ENCODE measurements at regions not wholly inside any gene's neighbourhood (a gene's known extent, or its start where the extent isn't known, plus 50 kb on each side); places are given as distances from the start of the nearest gene placed in this dataset.

DNA sequence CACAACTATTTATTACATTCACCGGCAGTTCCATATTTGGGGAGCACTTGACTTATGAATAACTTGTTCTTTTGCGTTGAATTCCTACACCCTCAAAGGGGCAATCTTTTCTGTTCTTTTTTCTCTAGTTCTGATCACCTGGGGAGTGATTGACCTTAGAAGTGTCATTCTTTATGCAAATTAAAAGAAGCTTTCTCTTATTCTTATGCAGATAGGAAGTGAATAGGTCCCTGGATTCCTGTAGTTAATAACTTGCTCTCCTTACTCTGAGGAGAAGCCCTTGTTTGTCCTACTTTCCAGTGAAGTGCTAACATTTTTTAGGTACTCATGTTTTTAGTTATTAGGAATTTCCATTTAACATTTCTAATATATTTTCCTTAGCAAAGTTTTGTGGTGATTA, 569.8 kb upstream of the LRRTM1 start:
- WGBS, 10 experiments: 23 to 55% (median 45%) methylated on average over 2 of the region's 2 CpGs; no CpG with 5 or more reads in 2 of the 10 experiments
- in situ Hi-C loops (cut with MboI; ENCODE audit: low pct_unique_long_range_greater_than_20kb in 2 of 9, low sequenced_read_pairs in 9 of 9, unreplicated experiment in 9 of 9): no loop called here
- Histone ChIP-seq H3K4me1 (replicated peaks in 1 of 2) (no peaks in the 10 kb centered on the region), H3K27ac (no peak overlapping the region), H3K4me3 (no peak overlapping the region)
- ATAC-seq (replicated peaks in 6 of 8): no peak

DNA sequence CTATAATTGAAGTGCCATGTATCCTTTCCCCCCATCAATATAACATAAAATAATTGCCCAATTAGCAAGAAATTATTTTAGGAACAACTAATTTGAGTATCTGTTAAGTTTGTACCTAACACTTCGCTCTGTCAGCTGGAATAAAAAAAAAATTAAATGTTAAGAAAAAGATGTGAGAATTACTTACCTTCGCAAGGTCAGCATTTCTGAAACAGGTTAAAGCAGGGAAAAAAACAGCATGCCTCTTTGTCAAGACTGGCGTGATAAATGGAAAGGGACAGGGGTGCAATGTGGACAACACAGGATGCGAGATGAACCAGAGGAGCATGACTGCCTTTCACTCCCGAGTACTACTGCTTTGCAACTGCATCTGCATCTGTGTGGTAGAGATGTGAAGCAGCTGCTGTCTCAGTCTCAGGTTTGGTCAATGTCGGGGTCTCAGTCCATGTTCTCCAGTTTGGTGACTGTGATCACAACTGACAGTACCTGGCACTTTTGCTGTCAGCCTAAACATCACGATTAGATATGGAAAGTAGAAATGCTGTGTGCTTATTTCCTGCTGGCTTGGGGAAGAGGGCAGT, 565.4 kb upstream of the LRRTM1 start:
- no peak for ATAC-seq (replicated peaks in 6 of 8)
- no peaks in the 10 kb centered on the region for H3K4me1 ChIP-seq (replicated peaks in 1 of 2)
- no peak overlapping the region for H3K27ac ChIP-seq
- 9 to 100% (median 74%) methylated on average over 2 to 7 of the region's 7 CpGs for WGBS, 10 experiments
- in situ Hi-C loops (cut with MboI; ENCODE audit: low pct_unique_long_range_greater_than_20kb in 2 of 9, low sequenced_read_pairs in 9 of 9, unreplicated experiment in 9 of 9): no loop called here
- no peak overlapping the region for H3K4me3 ChIP-seq

DNA sequence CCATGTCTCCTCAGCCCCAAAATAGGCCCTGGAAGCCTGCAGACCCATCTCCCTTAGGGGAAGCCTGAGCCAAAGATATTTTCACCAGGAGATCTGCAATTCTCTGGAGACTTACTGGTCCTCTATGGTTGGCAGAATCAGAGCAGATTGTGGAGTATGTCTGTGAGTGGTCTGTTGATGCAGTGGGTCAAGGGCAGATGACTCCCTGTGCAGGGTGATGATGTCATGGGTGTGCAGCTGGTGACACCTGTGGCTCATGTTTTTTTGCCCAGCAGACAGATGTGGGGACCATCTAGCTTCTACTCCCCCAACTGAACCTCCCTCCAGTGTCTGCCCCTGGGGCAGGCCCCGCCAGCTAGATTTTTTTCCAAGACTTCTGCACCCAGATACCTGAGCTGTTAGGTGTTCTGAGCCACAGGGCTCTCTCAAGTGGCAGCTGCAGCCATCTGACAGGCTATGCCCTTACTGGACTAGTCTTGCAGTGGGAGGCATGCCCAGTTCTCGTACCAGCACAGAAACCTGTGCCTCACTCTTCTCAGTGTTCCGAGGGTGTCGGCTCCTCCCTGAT, 558.7 kb upstream of the LRRTM1 start:
- H3K4me1 ChIP-seq (replicated peaks in 1 of 2): peaks cover 5 to 9% of the 10 kb centered on the region in 2 donors
- H3K4me3 ChIP-seq: no peak overlapping the region
- peak in 4 of 8 experiments; percentile 43 to 78 (median 55) for ATAC-seq (replicated peaks in 6 of 8)
- in situ Hi-C loops (cut with MboI; ENCODE audit: low pct_unique_long_range_greater_than_20kb in 2 of 9, low sequenced_read_pairs in 9 of 9, unreplicated experiment in 9 of 9): no loop called here
- WGBS, 10 experiments: 100% methylated on average over 1 of the region's 4 CpGs; no CpG with 5 or more reads in 8 of the 10 experiments
- no peak overlapping the region for H3K27ac ChIP-seq

DNA sequence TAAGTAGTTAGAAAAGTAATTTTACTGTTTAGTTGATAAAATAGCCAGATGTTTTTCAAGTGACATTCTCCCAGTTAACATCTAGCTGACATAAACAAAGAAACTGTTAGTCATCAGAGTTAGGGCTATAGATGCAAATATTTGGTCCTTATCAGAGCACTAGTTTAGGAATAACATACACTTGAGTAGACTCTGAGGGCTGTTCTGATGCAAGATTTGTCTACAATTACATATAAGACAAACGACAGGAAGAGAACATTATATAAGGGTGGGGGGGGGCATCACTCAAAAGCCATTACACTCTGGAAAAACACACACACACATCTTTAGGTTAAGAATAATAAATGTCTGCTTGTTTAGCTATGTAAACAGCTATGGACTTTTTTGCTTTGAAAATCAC, 554.4 kb upstream of the LRRTM1 start:
- WGBS, 10 experiments: 0 to 77% (median 53%) methylated on average over 1 of the region's 1 CpG; no CpG with 5 or more reads in 4 of the 10 experiments
- H3K27ac ChIP-seq: no peak overlapping the region
- no peak overlapping the region for H3K4me3 ChIP-seq
- peaks cover 5 to 9% of the 10 kb centered on the region in 2 donors for H3K4me1 ChIP-seq (replicated peaks in 1 of 2)
- in situ Hi-C loops (cut with MboI; ENCODE audit: low pct_unique_long_range_greater_than_20kb in 2 of 9, low sequenced_read_pairs in 9 of 9, unreplicated experiment in 9 of 9): no loop called here
- peak in 3 of 8 experiments; percentile 55 to 68 (median 56) for ATAC-seq (replicated peaks in 6 of 8)

DNA sequence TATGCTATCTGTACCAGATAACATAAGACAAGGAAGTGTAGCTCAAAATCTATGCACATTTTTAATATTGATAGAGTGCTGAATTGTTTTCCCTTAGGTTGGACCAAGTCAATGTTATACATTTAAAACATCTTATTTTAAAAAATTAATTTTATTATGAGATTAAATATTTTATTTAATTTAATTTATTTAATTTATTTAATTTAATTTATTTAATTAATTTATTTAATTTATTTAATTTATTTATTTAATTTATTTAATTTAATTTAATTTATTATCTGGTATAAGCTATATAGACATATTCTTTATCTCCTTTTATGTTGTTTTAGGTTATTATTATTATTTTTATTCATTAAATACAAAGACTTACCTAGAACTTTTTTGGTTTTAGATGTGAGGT, 551.7 kb upstream of the LRRTM1 start:
- in situ Hi-C loops (cut with MboI; ENCODE audit: low pct_unique_long_range_greater_than_20kb in 2 of 9, low sequenced_read_pairs in 9 of 9, unreplicated experiment in 9 of 9): no loop called here
- no peak overlapping the region for H3K27ac ChIP-seq
- H3K4me3 ChIP-seq: no peak overlapping the region
- no peak for ATAC-seq (replicated peaks in 6 of 8)
- H3K4me1 ChIP-seq (replicated peaks in 1 of 2): peaks cover 9 to 15% of the 10 kb centered on the region in 2 donors

DNA sequence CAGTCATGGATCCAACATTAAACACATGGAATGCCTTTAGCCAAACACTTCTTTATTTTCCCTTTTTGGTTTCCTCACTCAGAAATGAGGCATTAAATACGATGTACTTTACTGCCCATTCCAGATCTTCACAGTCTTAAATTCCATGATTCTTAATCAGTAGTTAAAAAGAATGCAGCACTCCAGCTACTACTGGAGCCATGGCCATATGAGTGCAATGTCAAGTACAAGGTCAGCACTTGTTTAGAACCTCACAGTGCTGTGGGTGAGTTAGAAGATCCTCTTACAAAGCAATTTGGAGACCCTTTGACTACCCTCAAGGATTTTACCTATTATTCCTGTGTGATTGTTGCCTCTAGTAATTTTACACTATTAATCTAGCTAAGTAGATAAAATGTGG, 550.3 kb upstream of the LRRTM1 start:
- Histone ChIP-seq H3K4me1 (replicated peaks in 1 of 2) (peaks cover 9 to 15% of the 10 kb centered on the region in 2 donors), H3K27ac (no peak overlapping the region), H3K4me3 (no peak overlapping the region)
- ATAC-seq (replicated peaks in 6 of 8): no peak
- WGBS, 10 experiments: 0 to 100% (median 88%) methylated on average over 1 of the region's 1 CpG; no CpG with 5 or more reads in 1 of the 10 experiments
- in situ Hi-C loops (cut with MboI; ENCODE audit: low pct_unique_long_range_greater_than_20kb in 2 of 9, low sequenced_read_pairs in 9 of 9, unreplicated experiment in 9 of 9): no loop called here

DNA sequence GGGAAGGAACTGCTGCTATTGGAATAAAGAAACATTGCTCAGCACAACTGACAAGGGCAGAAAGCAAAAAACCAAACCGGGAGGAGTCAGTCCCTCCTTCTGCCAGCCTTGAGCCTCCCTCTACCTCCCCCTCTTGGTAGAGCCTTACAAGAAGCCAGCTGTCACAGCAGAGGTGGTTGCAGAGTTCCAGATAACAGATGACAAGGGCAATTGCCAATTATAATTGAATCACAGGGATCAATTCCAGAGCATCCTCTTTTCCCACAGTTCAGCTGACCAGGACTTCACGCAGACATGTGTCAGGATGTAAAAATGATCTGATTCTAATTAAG, 548.2 kb upstream of the LRRTM1 start:
- in situ Hi-C loops (cut with MboI; ENCODE audit: low pct_unique_long_range_greater_than_20kb in 2 of 9, low sequenced_read_pairs in 9 of 9, unreplicated experiment in 9 of 9): no loop called here
- H3K4me3 ChIP-seq: no peak overlapping the region
- ATAC-seq (replicated peaks in 6 of 8): peak in 5 of 8 experiments; percentile 72 to 87 (median 77)
- WGBS, 10 experiments: 0 to 67% (median 23%) methylated on average over 1 to 2 of the region's 2 CpGs; no CpG with 5 or more reads in 3 of the 10 experiments
- peaks cover 0 to 10% of the 10 kb centered on the region in 2 donors for H3K4me1 ChIP-seq (replicated peaks in 1 of 2)
- H3K27ac ChIP-seq: no peak overlapping the region

DNA sequence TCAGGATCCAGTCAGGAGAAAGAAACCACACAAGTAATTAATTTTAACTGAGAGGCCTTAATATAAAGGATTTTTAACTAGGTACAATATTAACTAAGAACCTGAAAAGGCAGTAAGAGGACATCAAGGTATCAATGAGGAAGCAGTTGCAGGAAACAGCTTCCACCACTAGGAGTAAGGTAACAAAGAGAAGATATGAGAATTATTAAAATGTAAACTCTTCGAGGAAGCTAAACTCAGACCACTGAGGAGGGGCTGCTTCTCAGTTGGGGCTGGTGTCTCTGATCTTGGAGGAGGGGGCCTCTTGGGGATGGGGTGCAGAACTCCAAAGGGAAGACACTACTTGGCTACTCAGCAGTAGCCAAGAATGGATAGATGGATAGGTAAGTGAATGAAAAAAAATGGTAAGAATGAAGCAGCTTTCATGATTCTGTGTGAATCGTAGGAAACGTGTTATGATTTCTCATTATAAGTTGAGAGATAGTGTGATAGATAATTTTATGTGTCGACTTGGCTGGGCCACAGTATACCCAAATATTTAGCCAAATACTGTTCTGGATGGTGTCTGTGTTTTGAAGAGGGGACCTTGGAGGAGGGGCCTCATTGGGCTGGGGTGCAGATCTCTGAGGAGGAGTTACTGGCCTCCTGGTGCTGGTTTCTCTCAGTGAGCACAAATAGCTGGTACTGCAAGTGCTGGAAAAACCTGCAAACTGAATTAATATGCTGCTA, 547.7 kb upstream of the LRRTM1 start:
- in situ Hi-C loops (cut with MboI; ENCODE audit: low pct_unique_long_range_greater_than_20kb in 2 of 9, low sequenced_read_pairs in 9 of 9, unreplicated experiment in 9 of 9): no loop called here
- ATAC-seq (replicated peaks in 6 of 8): no peak
- Histone ChIP-seq H3K27ac (no peak overlapping the region), H3K4me1 (replicated peaks in 1 of 2) (peaks cover 0 to 10% of the 10 kb centered on the region in 2 donors), H3K4me3 (no peak overlapping the region)
- 0 to 100% (median 79%) methylated on average over 1 to 4 of the region's 4 CpGs; no CpG with 5 or more reads in 3 of the 10 experiments for WGBS, 10 experiments

DNA sequence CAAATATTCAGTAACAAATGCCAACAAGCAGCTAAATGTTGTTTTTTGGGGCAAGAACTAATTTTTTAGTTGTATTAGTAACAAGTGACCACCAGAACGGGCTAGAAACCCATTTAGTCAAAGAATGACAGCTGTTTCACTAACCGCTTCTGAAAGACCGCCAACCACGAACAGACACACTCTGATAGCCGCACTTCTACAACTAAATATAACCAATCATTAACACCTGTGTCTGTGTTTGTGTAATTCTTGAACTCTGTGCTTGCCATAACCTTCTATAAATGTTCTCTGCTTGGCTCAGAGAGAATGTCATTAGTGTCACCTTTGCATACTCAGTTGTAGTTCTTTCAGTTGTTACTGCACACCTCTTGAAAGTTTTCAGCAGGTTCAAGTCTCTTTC, 526.3 kb upstream of the LRRTM1 start:
- Histone ChIP-seq H3K27ac (no peak overlapping the region), H3K4me3 (no peak overlapping the region), H3K4me1 (replicated peaks in 1 of 2) (no peaks in the 10 kb centered on the region)
- WGBS, 10 experiments: 40 to 95% (median 80%) methylated on average over 2 to 5 of the region's 5 CpGs; no CpG with 5 or more reads in 2 of the 10 experiments
- in situ Hi-C loops (cut with MboI; ENCODE audit: low pct_unique_long_range_greater_than_20kb in 2 of 9, low sequenced_read_pairs in 9 of 9, unreplicated experiment in 9 of 9): no loop called here
- no peak for ATAC-seq (replicated peaks in 6 of 8)

DNA sequence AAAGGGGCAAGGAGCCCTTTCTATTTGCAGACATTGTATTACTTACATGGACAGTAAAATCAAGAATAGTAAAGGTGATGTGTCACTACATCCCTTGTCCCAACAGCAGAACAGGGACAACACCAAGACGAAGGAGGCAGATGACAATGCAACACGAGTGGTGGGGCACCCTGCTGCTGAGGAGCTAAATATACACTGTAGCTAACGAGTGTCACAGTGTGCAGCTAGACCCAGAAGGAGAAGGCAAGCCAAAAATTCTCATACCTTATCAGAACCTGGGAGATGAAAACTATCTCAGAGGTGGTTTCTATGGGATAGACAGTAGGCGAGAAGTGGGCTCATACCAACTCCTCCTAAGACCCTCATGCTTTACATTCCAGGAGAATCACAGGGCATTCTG, 518.4 kb upstream of the LRRTM1 start:
- 0 to 83% (median 60%) methylated on average over 1 to 3 of the region's 4 CpGs; no CpG with 5 or more reads in 5 of the 10 experiments for WGBS, 10 experiments
- Histone ChIP-seq H3K27ac (no peak overlapping the region), H3K4me3 (no peak overlapping the region), H3K4me1 (replicated peaks in 1 of 2) (no peaks in the 10 kb centered on the region)
- in situ Hi-C loops (cut with MboI; ENCODE audit: low pct_unique_long_range_greater_than_20kb in 2 of 9, low sequenced_read_pairs in 9 of 9, unreplicated experiment in 9 of 9): no loop called here
- ATAC-seq (replicated peaks in 6 of 8): no peak

DNA sequence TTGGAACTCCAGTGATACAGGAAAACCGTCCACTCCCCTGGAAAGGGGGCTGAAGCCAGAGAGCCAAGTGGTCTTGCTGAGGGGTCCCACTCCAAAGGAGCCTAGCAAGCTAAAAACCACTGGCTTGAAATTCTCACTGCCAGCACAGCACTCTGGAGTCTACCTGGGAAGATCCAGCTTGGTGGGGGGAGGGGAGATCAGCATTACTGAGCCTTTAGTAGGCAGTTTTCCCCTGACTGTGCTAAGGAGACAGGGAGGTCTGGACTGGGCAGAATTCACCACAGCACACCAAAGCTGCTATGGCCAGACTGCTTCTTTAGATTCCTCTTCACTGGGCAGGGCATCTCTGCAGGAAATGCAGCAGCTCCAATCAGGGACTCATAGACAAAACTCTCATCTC, 510.7 kb upstream of the LRRTM1 start:
- Histone ChIP-seq H3K27ac (no peak overlapping the region), H3K4me3 (no peak overlapping the region), H3K4me1 (replicated peaks in 1 of 2) (no peaks in the 10 kb centered on the region)
- in situ Hi-C loops (cut with MboI; ENCODE audit: low pct_unique_long_range_greater_than_20kb in 2 of 9, low sequenced_read_pairs in 9 of 9, unreplicated experiment in 9 of 9): no loop called here
- ATAC-seq (replicated peaks in 6 of 8): no peak
- 0 to 60% (median 50%) methylated on average over 1 of the region's 1 CpG; no CpG with 5 or more reads in 5 of the 10 experiments for WGBS, 10 experiments

DNA sequence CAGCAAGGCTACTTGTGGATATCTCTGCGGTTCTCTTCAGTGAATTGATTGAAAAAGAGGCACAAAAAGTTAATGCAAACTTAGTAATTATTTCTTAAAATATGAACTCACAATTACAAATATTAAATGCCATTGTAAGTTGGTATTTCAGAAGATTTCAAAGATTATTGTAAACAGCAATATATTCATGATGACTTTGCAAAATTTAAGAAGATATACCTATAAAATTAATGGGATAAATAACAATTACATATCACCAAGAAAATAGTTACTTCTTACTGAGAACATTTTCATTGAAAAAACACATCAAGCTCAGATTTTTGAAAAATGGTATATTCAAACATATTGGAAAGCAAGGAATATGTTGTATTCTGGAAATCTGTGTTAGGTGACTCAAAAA, 482.0 kb upstream of the LRRTM1 start:
- no peak overlapping the region for H3K4me3 ChIP-seq
- no peaks in the 10 kb centered on the region for H3K4me1 ChIP-seq (replicated peaks in 1 of 2)
- WGBS, 10 experiments: 6 to 90% (median 73%) methylated on average over 1 of the region's 1 CpG; no CpG with 5 or more reads in 5 of the 10 experiments
- no peak overlapping the region for H3K27ac ChIP-seq
- ATAC-seq (replicated peaks in 6 of 8): no peak
- in situ Hi-C loops (cut with MboI; ENCODE audit: low pct_unique_long_range_greater_than_20kb in 2 of 9, low sequenced_read_pairs in 9 of 9, unreplicated experiment in 9 of 9): no loop called here

DNA sequence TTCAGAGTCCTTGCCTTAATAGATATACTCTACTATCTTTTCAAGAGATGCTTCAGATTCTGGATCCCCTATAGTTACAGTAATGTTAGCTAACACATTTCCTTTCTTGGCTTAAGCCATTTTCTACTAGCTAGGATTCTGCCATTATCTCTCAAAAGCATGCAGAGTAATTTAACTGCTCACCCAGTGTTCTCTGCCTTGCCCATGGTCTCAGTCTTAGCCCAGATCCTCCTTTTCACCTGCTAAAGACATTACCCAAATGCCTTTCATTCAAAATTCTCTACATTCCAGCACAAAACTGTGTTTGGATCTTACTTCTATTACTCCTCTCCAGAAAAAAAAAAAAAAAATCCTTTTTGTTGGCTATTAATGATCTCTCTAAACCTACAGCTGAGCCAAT, 474.2 kb upstream of the LRRTM1 start:
- Histone ChIP-seq H3K4me1 (replicated peaks in 1 of 2) (no peaks in the 10 kb centered on the region), H3K4me3 (no peak overlapping the region), H3K27ac (no peak overlapping the region)
- in situ Hi-C loops (cut with MboI; ENCODE audit: low pct_unique_long_range_greater_than_20kb in 2 of 9, low sequenced_read_pairs in 9 of 9, unreplicated experiment in 9 of 9): no loop called here
- no peak for ATAC-seq (replicated peaks in 6 of 8)

DNA sequence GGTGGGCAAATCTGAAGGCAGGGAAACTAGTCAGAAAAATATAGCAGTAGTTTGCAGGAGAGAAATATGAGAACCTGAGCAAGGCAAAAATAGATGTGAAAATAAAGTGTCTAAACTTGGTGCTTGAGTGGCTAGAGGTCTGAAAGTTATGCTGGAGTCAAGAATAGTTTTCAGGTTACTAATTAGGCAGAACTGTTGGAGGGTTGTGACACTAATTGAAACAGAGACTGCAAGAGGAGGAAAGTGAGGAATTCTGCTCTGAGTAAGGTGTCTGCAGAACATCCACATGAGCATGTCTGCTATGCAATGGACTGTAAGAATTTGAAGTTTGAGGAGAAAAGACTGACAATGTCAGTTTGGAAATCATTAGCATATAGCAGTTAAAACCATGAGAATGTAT, 444.0 kb upstream of the LRRTM1 start:
- ATAC-seq (replicated peaks in 6 of 8): no peak
- Histone ChIP-seq H3K4me3 (no peak overlapping the region), H3K4me1 (replicated peaks in 1 of 2) (no peaks in the 10 kb centered on the region), H3K27ac (no peak overlapping the region)
- in situ Hi-C loops (cut with MboI; ENCODE audit: low pct_unique_long_range_greater_than_20kb in 2 of 9, low sequenced_read_pairs in 9 of 9, unreplicated experiment in 9 of 9): no loop called here

All from motor neuron (in vitro differentiated cells).